ENCODE measurements at regions not wholly inside any gene's neighbourhood (a gene's known extent, or its start where the extent isn't known, plus 50 kb on each side); places are given as distances from the start of the nearest gene placed in this dataset.

DNA sequence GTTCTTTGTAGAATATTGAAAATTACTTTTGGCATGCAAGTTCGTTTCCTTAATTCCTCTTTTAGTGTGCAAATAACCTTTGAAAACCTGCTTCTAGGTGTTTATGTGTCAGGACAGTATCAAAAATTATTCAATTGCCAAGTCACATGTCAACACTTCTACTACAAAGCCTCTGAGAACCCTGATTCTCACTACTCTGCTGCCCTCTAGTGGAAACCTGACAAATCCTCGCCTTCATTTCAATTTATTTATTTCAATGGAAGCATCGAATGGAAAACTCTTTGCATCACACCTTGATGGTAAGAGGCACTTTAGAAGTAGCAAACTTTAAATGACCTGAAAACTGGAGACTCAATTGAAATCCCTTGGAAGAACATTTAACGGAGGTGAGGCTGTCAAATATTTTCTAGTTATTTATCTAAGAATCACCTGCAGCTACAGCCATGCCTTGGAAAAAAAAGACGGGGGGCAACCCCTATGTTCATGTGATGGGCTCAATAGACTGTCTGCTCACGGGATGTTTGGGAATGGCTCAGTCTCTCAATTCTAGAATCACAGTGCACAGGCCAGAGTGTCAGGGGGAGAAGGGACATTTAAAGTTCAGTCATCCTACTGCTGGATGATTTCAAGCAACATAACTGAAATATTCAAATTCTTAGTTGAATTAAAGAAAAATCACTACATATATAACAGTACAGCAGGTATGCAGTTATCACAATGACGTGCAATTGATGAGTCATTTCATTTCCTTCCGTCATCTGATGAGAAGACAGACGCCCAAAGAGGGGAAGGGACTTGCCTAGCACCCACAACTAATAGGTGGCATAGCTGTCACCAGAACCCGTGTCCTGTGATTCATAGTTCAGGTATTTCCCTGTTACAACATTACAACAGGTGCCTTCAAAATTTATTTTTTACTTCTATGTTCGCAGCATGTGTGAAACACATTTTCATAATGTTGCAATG is 563.9 kb downstream of the TOX3 start:
- no peak overlapping the region for H3K27ac ChIP-seq (ENCODE audit: low read depth, low read length)
- no peaks in the 10 kb centered on the region for H3K79me2 ChIP-seq (ENCODE audit: insufficient read depth, low read length)
- no peak overlapping the region for H3K4me3 ChIP-seq (replicated peaks in 1 of 2; ENCODE audit: low read depth in 1 of 2, low read length in 2 of 2)
- ChIA-PET RAD21 (ENCODE audit: low non-redundant PET in 1 of 2, low total read pairs in 2 of 2, uncharacterized antibody in 2 of 2, unreplicated experiment in 2 of 2) (no interaction called here), CTCF (interaction anchor here (1.2 kb wide), 1 partner anchor 1177 kb away, joined by 3 read pairs; no protein-coding TSS in a partner anchor), POLR2A (no interaction called here)
- BruUV-seq (replicated peaks) = no TSS peak
- DNase-seq (ENCODE audit: low read depth, low spot score) = peak; percentile 33
- H3K36me3 ChIP-seq (ENCODE audit: control insufficient read depth in 1 of 2, insufficient read depth in 2 of 2, low read length in 2 of 2) = no peaks in the 10 kb centered on the region
- H2AFZ ChIP-seq (ENCODE audit: low read depth, low read length, poor library complexity, severe bottlenecking) = no peak overlapping the region
- no peaks in the 10 kb centered on the region for H3K4me1 ChIP-seq (ENCODE audit: control insufficient read depth in 1 of 2, insufficient read depth in 2 of 2, low read length in 2 of 2)
- H3K4me2 ChIP-seq (ENCODE audit: low read length) = no peak overlapping the region
- H3K27me3 ChIP-seq (ENCODE audit: insufficient read depth, low read length) = no peaks in the 10 kb centered on the region
- H3K9ac ChIP-seq (ENCODE audit: low read length) = no peak overlapping the region
- ATAC-seq = no peak
- no peaks in the 10 kb centered on the region for H4K20me1 ChIP-seq (ENCODE audit: insufficient read depth)
- intact Hi-C loops (cut with micrococcal nuclease) = loop anchor here (10.0 kb wide), 1 partner anchor 1308 kb away; no protein-coding TSS in a partner anchor
- H3K9me2 ChIP-seq (ENCODE audit: insufficient read depth) = no peaks in the 10 kb centered on the region
- H3K9me3 ChIP-seq (ENCODE audit: control insufficient read depth in 1 of 2, insufficient read depth in 1 of 2, low read depth in 1 of 2, low read length in 2 of 2) = peaks cover 0 to 30% of the 10 kb centered on the region in 2 experiments; a peak in 1 of 4 replicates
- TF ChIP-seq, protein P1, sequence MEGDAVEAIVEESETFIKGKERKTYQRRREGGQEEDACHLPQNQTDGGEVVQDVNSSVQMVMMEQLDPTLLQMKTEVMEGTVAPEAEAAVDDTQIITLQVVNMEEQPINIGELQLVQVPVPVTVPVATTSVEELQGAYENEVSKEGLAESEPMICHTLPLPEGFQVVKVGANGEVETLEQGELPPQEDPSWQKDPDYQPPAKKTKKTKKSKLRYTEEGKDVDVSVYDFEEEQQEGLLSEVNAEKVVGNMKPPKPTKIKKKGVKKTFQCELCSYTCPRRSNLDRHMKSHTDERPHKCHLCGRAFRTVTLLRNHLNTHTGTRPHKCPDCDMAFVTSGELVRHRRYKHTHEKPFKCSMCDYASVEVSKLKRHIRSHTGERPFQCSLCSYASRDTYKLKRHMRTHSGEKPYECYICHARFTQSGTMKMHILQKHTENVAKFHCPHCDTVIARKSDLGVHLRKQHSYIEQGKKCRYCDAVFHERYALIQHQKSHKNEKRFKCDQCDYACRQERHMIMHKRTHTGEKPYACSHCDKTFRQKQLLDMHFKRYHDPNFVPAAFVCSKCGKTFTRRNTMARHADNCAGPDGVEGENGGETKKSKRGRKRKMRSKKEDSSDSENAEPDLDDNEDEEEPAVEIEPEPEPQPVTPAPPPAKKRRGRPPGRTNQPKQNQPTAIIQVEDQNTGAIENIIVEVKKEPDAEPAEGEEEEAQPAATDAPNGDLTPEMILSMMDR (IDR thresholded peaks at IDR 0.05 in 2 of 3, conservative IDR thresholded peaks at IDR 0.05 in 1 of 3; ENCODE audit: borderline replicate concordance in 1 of 3, insufficient read depth in 1 of 3, low read depth in 2 of 3, low read length in 2 of 3) = peak; percentile 14 to 72 (median 52); a peak in 4 of 6 replicates
- TF ChIP-seq FOSL1 (IDR thresholded peaks at IDR 0.05; ENCODE audit: low read depth) (no peak), RAD21 (IDR thresholded peaks at IDR 0.05; ENCODE audit: low read depth) (peak; percentile 58)

DNA sequence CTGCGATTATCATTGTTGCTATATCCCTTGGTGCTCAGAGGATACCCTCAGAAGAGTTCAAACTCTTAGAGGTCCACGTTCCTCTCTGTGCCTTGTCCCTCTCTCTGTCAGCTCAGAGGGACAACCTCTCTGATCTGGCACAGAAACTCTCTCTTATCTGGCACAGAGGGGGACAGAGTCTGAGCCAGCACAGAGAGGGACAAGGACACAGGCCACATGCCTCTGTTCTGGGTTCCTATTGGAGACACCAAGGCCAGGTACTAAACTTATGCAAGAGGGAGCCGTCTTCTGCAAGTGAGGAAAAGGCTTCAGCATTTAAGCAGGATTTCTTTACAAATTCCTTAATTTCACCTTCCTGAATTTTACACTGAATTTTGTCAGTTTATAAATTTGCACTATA is 565.2 kb downstream of the TOX3 start:
- Histone ChIP-seq H3K79me2 (ENCODE audit: insufficient read depth, low read length) (no peaks in the 10 kb centered on the region), H3K4me3 (replicated peaks in 1 of 2; ENCODE audit: low read depth in 1 of 2, low read length in 2 of 2) (no peak overlapping the region), H3K36me3 (ENCODE audit: control insufficient read depth in 1 of 2, insufficient read depth in 2 of 2, low read length in 2 of 2) (no peaks in the 10 kb centered on the region), H4K20me1 (ENCODE audit: insufficient read depth) (no peaks in the 10 kb centered on the region), H3K4me2 (ENCODE audit: low read length) (no peak overlapping the region), H3K9me2 (ENCODE audit: insufficient read depth) (no peaks in the 10 kb centered on the region), H3K9me3 (ENCODE audit: control insufficient read depth in 1 of 2, insufficient read depth in 1 of 2, low read depth in 1 of 2, low read length in 2 of 2) (peaks cover 5 to 29% of the 10 kb centered on the region in 2 experiments; a peak in 2 of 4 replicates), H3K27me3 (ENCODE audit: insufficient read depth, low read length) (no peaks in the 10 kb centered on the region), H3K9ac (ENCODE audit: low read length) (no peak overlapping the region), H3K27ac (ENCODE audit: low read depth, low read length) (no peak overlapping the region), H3K4me1 (ENCODE audit: control insufficient read depth in 1 of 2, insufficient read depth in 2 of 2, low read length in 2 of 2) (no peaks in the 10 kb centered on the region), H2AFZ (ENCODE audit: low read depth, low read length, poor library complexity, severe bottlenecking) (no peak overlapping the region)
- ChIA-PET RAD21 (ENCODE audit: low non-redundant PET in 1 of 2, low total read pairs in 2 of 2, uncharacterized antibody in 2 of 2, unreplicated experiment in 2 of 2) (no interaction called here), CTCF (interaction anchor here (1.2 kb wide), 1 partner anchor 1175 kb away, joined by 3 read pairs; no protein-coding TSS in a partner anchor), POLR2A (no interaction called here)
- BruUV-seq (replicated peaks) = no TSS peak
- DNase-seq (ENCODE audit: low read depth, low spot score) = no peak
- ATAC-seq = no peak
- intact Hi-C loops (cut with micrococcal nuclease) = loop anchor here (10.0 kb wide), 1 partner anchor 1307 kb away; no protein-coding TSS in a partner anchor
- TF ChIP-seq TCF7L2 (IDR thresholded peaks at IDR 0.05; ENCODE audit: borderline replicate concordance, extremely low read depth, insufficient read depth, insufficient read length) (no peak), FOSL1 (IDR thresholded peaks at IDR 0.05; ENCODE audit: low read depth) (no peak), JUND (IDR thresholded peaks at IDR 0.05) (no peak), YY1 (IDR thresholded peaks at IDR 0.05; ENCODE audit: extremely low read depth, insufficient replicate concordance, low read depth, low read length) (no peak), EGR1 (IDR thresholded peaks at IDR 0.05; ENCODE audit: low read depth) (no peak), SRF (IDR thresholded peaks at IDR 0.05; ENCODE audit: low read depth) (no peak), ELF1 (IDR thresholded peaks at IDR 0.05; ENCODE audit: borderline replicate concordance, low read depth) (no peak)
- TF ChIP-seq, protein P2, sequence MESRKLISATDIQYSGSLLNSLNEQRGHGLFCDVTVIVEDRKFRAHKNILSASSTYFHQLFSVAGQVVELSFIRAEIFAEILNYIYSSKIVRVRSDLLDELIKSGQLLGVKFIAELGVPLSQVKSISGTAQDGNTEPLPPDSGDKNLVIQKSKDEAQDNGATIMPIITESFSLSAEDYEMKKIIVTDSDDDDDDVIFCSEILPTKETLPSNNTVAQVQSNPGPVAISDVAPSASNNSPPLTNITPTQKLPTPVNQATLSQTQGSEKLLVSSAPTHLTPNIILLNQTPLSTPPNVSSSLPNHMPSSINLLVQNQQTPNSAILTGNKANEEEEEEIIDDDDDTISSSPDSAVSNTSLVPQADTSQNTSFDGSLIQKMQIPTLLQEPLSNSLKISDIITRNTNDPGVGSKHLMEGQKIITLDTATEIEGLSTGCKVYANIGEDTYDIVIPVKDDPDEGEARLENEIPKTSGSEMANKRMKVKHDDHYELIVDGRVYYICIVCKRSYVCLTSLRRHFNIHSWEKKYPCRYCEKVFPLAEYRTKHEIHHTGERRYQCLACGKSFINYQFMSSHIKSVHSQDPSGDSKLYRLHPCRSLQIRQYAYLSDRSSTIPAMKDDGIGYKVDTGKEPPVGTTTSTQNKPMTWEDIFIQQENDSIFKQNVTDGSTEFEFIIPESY (IDR thresholded peaks at IDR 0.05; ENCODE audit: extremely low read depth, insufficient replicate concordance, low read length) = no peak
